Right cardiac atrium (tissue), 5 donors: ENCODE measurements at regions not wholly inside any gene's neighbourhood (a gene's known extent, or its start where the extent isn't known, plus 50 kb on each side); places are given as distances from the start of the nearest gene placed in this dataset.

Experiments
- ATAC-seq, 2 donors: fragments of 200-7000 bp; cut with Tn5 transposase; one replicate each; pipeline versions ENCODE4 v1.8.0 to v1.9.1; 2020; ENCODE audit warnings: moderate library complexity in 2 of 2, mild to moderate bottlenecking in 1 of 2
- DNase-seq, 3 donors: peaks; one replicate each; pipeline ENCODE4 v3.0.0-alpha.2; 2020
- H3K27ac ChIP-seq: one replicate; pipeline ENCODE4 v1.5.1; 2013; ENCODE audit warnings: mild to moderate bottlenecking, low read length, control low read depth, moderate library complexity
- H3K27me3 ChIP-seq: one replicate; pipeline ENCODE4 v1.6.1; 2013; ENCODE audit not compliant: control insufficient read depth, insufficient read depth
- H3K4me1 ChIP-seq: one replicate; pipeline ENCODE4 v1.6.1; 2013; ENCODE audit warnings: low read length; ENCODE audit not compliant: control insufficient read depth, insufficient read depth
- H3K4me3 ChIP-seq: one replicate; pipeline ENCODE4 v1.5.1; 2013; ENCODE audit warnings: low read length, control low read depth
- H3K9me3 ChIP-seq: one replicate; pipeline ENCODE4 v1.6.1; 2013; ENCODE audit warnings: low read length; ENCODE audit not compliant: control insufficient read depth
- WGBS: extraction: QIAGEN DNeasy Blood & Tissue Kit; methylation state at CpG from one replicate; pipeline ENCODE4 v1.1.7; 2013; 5-methylcytosine and 5-hydroxymethylcytosine counted together
- intact Hi-C, 4 donors: fragments of 100-400 bp; cut with DNase I; formaldehyde crosslinking; loops; one replicate each; pipeline versions ENCODE4 v1.11.0 to v1.14.0; 2022 to 2023
- donor health status: healthy with polysubstance abuse.
- donor health status: DM: no; HTN: yes; CAD: no.
- donor health status: DM: no; HTN: no; CAD: no.
- donor health status: DM: no; HTN: yes; CAD: no; lungs with severe emphysema.
- donor health status: DM: yes; HTN: yes; CAD: no.

DNA sequence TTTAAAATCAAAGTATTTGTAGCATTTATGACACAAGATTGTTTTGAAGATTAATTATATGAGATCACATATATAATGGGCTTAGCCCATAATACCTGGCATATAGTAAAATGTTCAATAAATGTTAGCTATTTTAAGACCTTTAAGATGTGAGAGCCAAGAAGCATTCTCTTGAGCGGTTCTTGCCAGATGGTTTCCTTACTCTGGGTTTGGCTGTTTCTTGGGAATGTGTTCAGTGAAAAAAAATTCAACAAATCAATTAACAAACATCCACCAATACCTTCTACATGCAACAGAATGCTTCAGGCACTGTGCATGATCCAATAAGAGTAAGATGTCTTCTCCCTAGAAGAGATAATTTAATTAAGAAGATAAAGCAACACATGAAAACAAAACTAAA, 230.4 kb downstream of the CMPK2 start:
- Histone ChIP-seq H3K4me1 (no peaks in the 10 kb centered on the region), H3K27me3 (no peaks in the 10 kb centered on the region), H3K27ac (no peak overlapping the region), H3K9me3 (no peaks in the 10 kb centered on the region), H3K4me3 (no peak overlapping the region)
- 82% methylated on average over 1 of the region's 1 CpG for WGBS
- DNase-seq (no peak), ATAC-seq (no peak)
- intact Hi-C loops, result no loop called here

- no peak for ATAC-seq
Observed at GRCh38 chr2:6637330-6637729, 228.4 kb downstream of the CMPK2 start.

DNA sequence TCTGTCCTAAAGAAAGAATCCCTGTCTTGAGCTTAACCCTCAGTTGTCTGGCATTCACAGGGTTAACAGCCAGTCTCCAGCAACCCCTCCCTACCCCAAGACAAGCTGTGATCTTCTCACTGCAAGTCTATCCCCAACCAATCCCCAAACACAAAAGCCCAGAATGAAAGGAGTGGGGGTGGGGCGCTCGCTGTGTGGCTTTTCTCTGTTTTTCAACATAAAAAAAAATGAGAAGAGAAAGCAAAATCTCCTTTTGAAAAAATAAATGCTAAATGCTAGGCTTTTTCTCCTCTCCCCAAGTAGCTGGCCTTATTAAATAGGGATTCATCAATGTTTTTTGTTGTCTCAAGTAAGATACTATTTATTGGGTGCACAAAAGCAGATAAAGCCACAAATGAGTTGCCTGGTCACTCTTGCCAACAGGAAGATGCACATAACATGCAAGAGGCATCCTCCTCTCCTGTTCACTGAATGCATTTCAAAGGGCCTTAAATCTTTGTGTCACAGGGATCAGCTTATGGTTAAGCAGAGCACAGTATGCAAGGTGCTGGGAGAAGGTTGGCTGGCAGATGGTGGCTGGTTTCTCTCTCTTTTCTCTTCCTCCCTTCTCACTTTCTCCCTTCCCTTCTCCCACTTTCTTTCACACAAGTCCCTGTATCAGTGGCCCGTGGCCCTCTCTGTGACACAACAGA, 225.6 kb downstream of the CMPK2 start:
- WGBS, result 28% methylated on average over 3 of the region's 3 CpGs
- H3K27me3 ChIP-seq, result no peaks in the 10 kb centered on the region
- no peaks in the 10 kb centered on the region for H3K9me3 ChIP-seq
- H3K4me1 ChIP-seq, result no peaks in the 10 kb centered on the region
- ATAC-seq, result no peak
- intact Hi-C loops, result no loop called here
- H3K4me3 ChIP-seq, result no peak overlapping the region
- no peak overlapping the region for H3K27ac ChIP-seq
- no peak for DNase-seq

More at GRCh38 chr2:6637330-6637729, 228.4 kb downstream of the CMPK2 start:
- Histone ChIP-seq H3K4me1 (no peaks in the 10 kb centered on the region), H3K27me3 (no peaks in the 10 kb centered on the region), H3K9me3 (no peaks in the 10 kb centered on the region), H3K27ac (no peak overlapping the region), H3K4me3 (no peak overlapping the region)
- intact Hi-C loops, result no loop called here
- 25% methylated on average over 2 of the region's 2 CpGs for WGBS
- DNase-seq, result no peak

DNA sequence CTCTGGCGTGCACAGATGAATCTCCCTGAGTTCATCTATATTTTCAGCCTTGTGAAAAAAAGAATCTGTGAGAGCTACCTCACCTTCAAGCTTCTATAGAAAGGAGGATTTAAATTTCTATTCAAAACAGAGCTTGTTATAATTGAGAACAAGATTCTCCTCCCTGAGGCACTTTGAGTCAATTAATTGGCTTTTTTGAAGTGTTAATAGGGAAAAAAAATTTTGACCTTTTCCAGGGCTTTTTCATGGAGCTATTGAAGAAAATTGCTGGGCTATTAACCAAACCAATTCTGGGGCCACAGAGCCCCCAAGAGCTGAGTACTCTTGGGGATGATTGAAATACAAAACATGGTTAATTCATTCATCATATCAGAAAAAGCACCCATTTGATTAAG, 225.1 kb downstream of the CMPK2 start:
- Histone ChIP-seq H3K27me3 (no peaks in the 10 kb centered on the region), H3K4me1 (no peaks in the 10 kb centered on the region), H3K9me3 (no peaks in the 10 kb centered on the region), H3K4me3 (no peak overlapping the region), H3K27ac (no peak overlapping the region)
- DNase-seq (no peak), ATAC-seq (no peak)
- WGBS, result 50% methylated on average over 1 of the region's 1 CpG
- intact Hi-C loops, result no loop called here

- Histone ChIP-seq H3K9me3 (no peaks in the 10 kb centered on the region), H3K27ac (no peak overlapping the region), H3K4me1 (no peaks in the 10 kb centered on the region), H3K4me3 (no peak overlapping the region), H3K27me3 (no peaks in the 10 kb centered on the region)
- intact Hi-C loops, result no loop called here
- WGBS, result 70% methylated on average over 1 of the region's 1 CpG
- DNase-seq (no peak), ATAC-seq (no peak)
Observed at GRCh38 chr2:6641956-6642355, 223.8 kb downstream of the CMPK2 start.

DNA sequence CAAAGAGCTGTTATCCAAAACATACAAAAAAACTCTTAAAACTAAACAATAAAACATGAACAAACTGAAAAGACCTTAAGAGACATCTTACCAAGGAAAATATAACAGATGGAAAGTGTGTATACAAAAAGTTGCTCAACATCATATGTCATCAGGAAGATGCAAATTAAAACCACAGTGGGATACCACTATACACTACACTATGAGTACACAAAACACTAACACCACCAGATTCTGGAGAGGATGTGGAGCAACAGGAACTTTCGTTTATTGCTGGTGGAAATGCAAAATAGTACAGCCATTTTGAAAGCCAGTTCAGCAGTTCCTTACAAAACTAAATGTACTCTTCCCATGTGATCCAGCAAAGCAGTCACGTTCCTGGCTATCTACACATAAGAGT, 221.4 kb downstream of the CMPK2 start:
- intact Hi-C loops, result no loop called here
- 68% methylated on average over 2 of the region's 2 CpGs for WGBS
- Histone ChIP-seq H3K27me3 (no peaks in the 10 kb centered on the region), H3K4me1 (no peaks in the 10 kb centered on the region), H3K27ac (no peak overlapping the region), H3K4me3 (no peak overlapping the region), H3K9me3 (no peaks in the 10 kb centered on the region)
- DNase-seq, result no peak
- ATAC-seq, result no peak

- H3K27me3 ChIP-seq, result no peaks in the 10 kb centered on the region
- no peaks in the 10 kb centered on the region for H3K9me3 ChIP-seq
- no peak for ATAC-seq
- H3K4me3 ChIP-seq, result no peak overlapping the region
- WGBS, result 94% methylated on average over 1 of the region's 1 CpG
- DNase-seq, result no peak
- no peaks in the 10 kb centered on the region for H3K4me1 ChIP-seq
- H3K27ac ChIP-seq, result no peak overlapping the region
- intact Hi-C loops, result no loop called here
Observed at GRCh38 chr2:6645004-6645403, 220.7 kb downstream of the CMPK2 start.

DNA sequence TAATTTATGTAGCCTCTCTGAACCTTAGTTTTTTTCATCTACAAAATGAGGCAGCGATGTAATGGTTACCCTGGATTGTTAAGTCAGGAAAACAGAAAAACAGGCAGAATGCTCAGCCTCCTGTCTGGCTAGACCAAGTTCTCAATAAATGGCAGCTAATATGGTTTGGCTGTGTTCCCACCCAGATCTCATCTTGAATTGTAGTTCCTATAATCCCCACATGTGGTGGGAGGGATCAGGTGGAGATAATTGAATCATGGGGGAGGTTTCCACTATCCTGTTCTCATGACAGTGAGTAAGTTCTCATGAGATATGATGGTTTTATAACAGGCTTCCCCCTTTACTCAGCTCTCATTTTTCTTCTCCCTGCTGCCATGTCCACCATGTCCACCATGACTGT, 220.0 kb downstream of the CMPK2 start:
- Histone ChIP-seq H3K27me3 (no peaks in the 10 kb centered on the region), H3K27ac (no peak overlapping the region), H3K4me1 (no peaks in the 10 kb centered on the region), H3K9me3 (no peaks in the 10 kb centered on the region), H3K4me3 (no peak overlapping the region)
- WGBS, result 94% methylated on average over 1 of the region's 1 CpG
- no peak for DNase-seq
- intact Hi-C loops, result no loop called here
- no peak for ATAC-seq

GRCh38 chr2:6647046-6647445, 218.7 kb downstream of the CMPK2 start:
- Histone ChIP-seq H3K27ac (no peak overlapping the region), H3K9me3 (no peaks in the 10 kb centered on the region), H3K27me3 (no peaks in the 10 kb centered on the region), H3K4me1 (no peaks in the 10 kb centered on the region), H3K4me3 (no peak overlapping the region)
- intact Hi-C loops, result no loop called here
- ATAC-seq (no peak), DNase-seq (no peak)
- 76% methylated on average over 6 of the region's 6 CpGs for WGBS

GRCh38 chr2:6648596-6649247, 217.0 kb downstream of the CMPK2 start:
- DNase-seq (no peak), ATAC-seq (no peak)
- no peaks in the 10 kb centered on the region for H3K27me3 ChIP-seq
- intact Hi-C loops, result no loop called here
- H3K4me1 ChIP-seq, result no peaks in the 10 kb centered on the region
- no peaks in the 10 kb centered on the region for H3K9me3 ChIP-seq
- H3K27ac ChIP-seq, result no peak overlapping the region
- H3K4me3 ChIP-seq, result no peak overlapping the region
- 63% methylated on average over 6 of the region's 6 CpGs for WGBS

- no peaks in the 10 kb centered on the region for H3K4me1 ChIP-seq
- H3K27ac ChIP-seq, result no peak overlapping the region
- 77% methylated on average over 5 of the region's 5 CpGs for WGBS
- DNase-seq, result no peak
- H3K4me3 ChIP-seq, result no peak overlapping the region
- intact Hi-C loops, result no loop called here
- no peaks in the 10 kb centered on the region for H3K9me3 ChIP-seq
- ATAC-seq, result no peak
- H3K27me3 ChIP-seq, result no peaks in the 10 kb centered on the region
Observed at GRCh38 chr2:6650311-6650710, 215.4 kb downstream of the CMPK2 start.

DNA sequence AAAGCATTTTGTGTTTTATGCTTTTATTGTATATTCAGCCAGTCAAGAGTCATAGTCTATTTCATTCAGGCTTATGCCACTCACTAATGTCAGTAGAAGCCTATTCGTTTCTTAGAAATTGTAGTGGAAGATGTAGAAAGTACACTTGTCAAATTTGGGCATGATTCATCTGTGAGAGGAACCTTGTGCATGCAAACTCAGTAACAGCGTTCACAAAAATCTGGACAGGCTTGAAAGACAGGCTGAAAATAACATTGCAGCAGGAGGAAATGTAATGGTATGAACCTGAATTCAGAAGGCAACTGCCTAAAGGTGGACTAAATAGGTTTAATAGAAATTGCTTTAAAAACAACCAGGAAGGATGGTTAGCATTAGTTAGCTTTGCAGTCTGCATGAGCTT, 213.5 kb downstream of the CMPK2 start:
- H3K27ac ChIP-seq, result no peak overlapping the region
- H3K4me1 ChIP-seq, result no peaks in the 10 kb centered on the region
- no peak for DNase-seq
- intact Hi-C loops, result no loop called here
- 84% methylated on average over 2 of the region's 2 CpGs for WGBS
- no peak overlapping the region for H3K4me3 ChIP-seq
- H3K9me3 ChIP-seq, result no peaks in the 10 kb centered on the region
- no peaks in the 10 kb centered on the region for H3K27me3 ChIP-seq
- ATAC-seq, result no peak
